PC-9 (cell line): ENCODE measurements at regions not wholly inside any gene's neighbourhood (a gene's known extent, or its start where the extent isn't known, plus 50 kb on each side); places are given as distances from the start of the nearest gene placed in this dataset.
"Not testable (repeated sequence)": the region's sequence is repeated elsewhere in the genome, so short reads cannot be mapped to it uniquely, and the experiment has no call there.

Experiments
- BruUV-seq: library from RNA; stranded (reverse); fragments of 400-500 nt; replicated peaks from 2 replicates; lab custom pipeline; 2021; lab: Mats Ljungman, UMichigan
- CTCF ChIA-PET: fragments of 300-600 bp; sonication (Branson Sonifier 250); formaldehyde crosslinking; loops from one replicate; lab custom pipeline; 2022; ENCODE audit warnings: antibody characterized with exemption; lab: Charles Lee
- POLR2A ChIA-PET: fragments of 300-600 bp; sonication (Branson Sonifier 250); formaldehyde crosslinking; loops from one replicate; lab custom pipeline; 2022; ENCODE audit warnings: antibody characterized with exemption; ENCODE audit not compliant: unreplicated experiment; lab: Charles Lee
- DNase-seq, 2 experiments: peaks; one replicate each; pipeline versions ENCODE4 v3.0.0 to v3.0.0-alpha.2; 2015 to 2022; ENCODE audit warnings: mixed read lengths in 1 of 2
- H2AFZ ChIP-seq: fragments of 200-600 bp; sonication (generic); 2 replicates; pipeline ENCODE4 v1.8.1; 2017; ENCODE audit warnings: antibody characterized with exemption
- H3F3A ChIP-seq: fragments of 200-600 bp; sonication (generic); 2 replicates; pipeline ENCODE4 v1.8.1; 2017; ENCODE audit warnings: antibody characterized with exemption, mild to moderate bottlenecking, low read depth; ENCODE audit not compliant: insufficient read depth
- H3K27ac ChIP-seq: fragments of 200-600 bp; sonication (generic); 2 replicates; pipeline ENCODE4 v1.6.1; 2016; ENCODE audit warnings: mixed run types
- H3K27me3 ChIP-seq: fragments of 200-600 bp; sonication (generic); 2 replicates; pipeline ENCODE4 v1.6.1; 2016; ENCODE audit warnings: low read depth, mixed run types; ENCODE audit not compliant: insufficient read depth
- H3K36me3 ChIP-seq: fragments of 200-600 bp; sonication (generic); 2 replicates; pipeline ENCODE4 v1.6.1; 2016; ENCODE audit warnings: low read depth, mixed run types
- H3K4me1 ChIP-seq: fragments of 200-600 bp; sonication (generic); replicated peaks from 2 replicates; pipeline ENCODE4 v1.6.1; 2016; ENCODE audit warnings: mixed run types; ENCODE audit not compliant: insufficient read depth
- H3K4me2 ChIP-seq: fragments of 200-600 bp; sonication (generic); 2 replicates; pipeline ENCODE4 v1.6.1; 2017; ENCODE audit warnings: mixed run types
- H3K4me3 ChIP-seq: fragments of 200-600 bp; sonication (generic); 2 replicates; pipeline ENCODE4 v1.6.1; 2016; ENCODE audit warnings: mixed run types
- H3K79me2 ChIP-seq: fragments of 200-600 bp; sonication (generic); 2 replicates; pipeline ENCODE4 v1.6.1; 2017; ENCODE audit warnings: low read depth, mixed run types
- H3K9me2 ChIP-seq: fragments of 200-600 bp; sonication (generic); 2 replicates; pipeline ENCODE4 v1.8.1; 2017; ENCODE audit warnings: mild to moderate bottlenecking; ENCODE audit not compliant: insufficient read depth
- H3K9me3 ChIP-seq: fragments of 200-600 bp; sonication (generic); 2 replicates; pipeline ENCODE4 v1.8.1; 2016; ENCODE audit warnings: low read depth; ENCODE audit not compliant: insufficient read depth
- H4K20me1 ChIP-seq: fragments of 200-600 bp; sonication (generic); 2 replicates; pipeline ENCODE4 v1.8.1; 2017; ENCODE audit not compliant: insufficient read depth
- CTCF ChIP-seq: fragments of 200-600 bp; sonication (generic); conservative IDR thresholded peaks from 2 replicates; pipeline ENCODE4 v1.6.1; 2017; ENCODE audit warnings: mixed run types, antibody characterized with exemption, mild to moderate bottlenecking, moderate library complexity
- EZH2 ChIP-seq: fragments of 200-600 bp; sonication (generic); IDR thresholded peaks from 2 replicates; pipeline ENCODE4 v1.8.0; 2017; ENCODE audit warnings: antibody characterized with exemption, low read depth
- intact Hi-C: fragments of 100-400 bp; cut with micrococcal nuclease; formaldehyde crosslinking; loops from one replicate; pipeline ENCODE4 v1.10.0; 2022; ENCODE audit not compliant: unreplicated experiment

- Histone ChIP-seq H3K9me2 (no peaks in the 10 kb centered on the region), H3K36me3 (no peaks in the 10 kb centered on the region), H3K9me3 (no peaks in the 10 kb centered on the region), H3K27me3 (no peaks in the 10 kb centered on the region), H3F3A (no peaks in the 10 kb centered on the region), H3K27ac (no peak overlapping the region), H3K79me2 (no peaks in the 10 kb centered on the region), H4K20me1 (no peaks in the 10 kb centered on the region), H2AFZ (no peak overlapping the region), H3K4me3 (no peak overlapping the region), H3K4me2 (no peak overlapping the region), H3K4me1 (no peaks in the 10 kb centered on the region)
- POLR2A ChIA-PET = no interaction called here
- BruUV-seq = no TSS peak
- intact Hi-C loops = no loop called here
- DNase-seq = no peak
- CTCF ChIA-PET = no interaction called here
- TF ChIP-seq CTCF (no peak), EZH2 (no peak)
Measured at GRCh38 chr14:106067935-106068334, 541.6 kb downstream of the TMEM121 start.

GRCh38 chr14:106069804-106070625, 543.6 kb downstream of the TMEM121 start:
- TF ChIP-seq CTCF (no peak), EZH2 (no peak)
- no peaks in the 10 kb centered on the region for H3K36me3 ChIP-seq
- no peak for DNase-seq
- ChIA-PET POLR2A (no interaction called here), CTCF (no interaction called here)
- H3K4me2 ChIP-seq = no peak overlapping the region
- H3K27ac ChIP-seq = no peak overlapping the region
- no peaks in the 10 kb centered on the region for H4K20me1 ChIP-seq
- H3K79me2 ChIP-seq = no peaks in the 10 kb centered on the region
- no peaks in the 10 kb centered on the region for H3K9me3 ChIP-seq
- H3F3A ChIP-seq = no peaks in the 10 kb centered on the region
- no peak overlapping the region for H3K4me3 ChIP-seq
- BruUV-seq = no TSS peak
- intact Hi-C loops = no loop called here
- no peaks in the 10 kb centered on the region for H3K4me1 ChIP-seq
- H3K9me2 ChIP-seq = no peaks in the 10 kb centered on the region
- H3K27me3 ChIP-seq = no peaks in the 10 kb centered on the region
- no peak overlapping the region for H2AFZ ChIP-seq

- H3K27me3 ChIP-seq = no peaks in the 10 kb centered on the region
- no peak overlapping the region for H3K27ac ChIP-seq
- intact Hi-C loops = no loop called here
- BruUV-seq = no TSS peak
- DNase-seq = no peak
- H3F3A ChIP-seq = no peaks in the 10 kb centered on the region
- H3K4me2 ChIP-seq = no peak overlapping the region
- no peaks in the 10 kb centered on the region for H3K9me3 ChIP-seq
- H3K79me2 ChIP-seq = no peaks in the 10 kb centered on the region
- no peak overlapping the region for H2AFZ ChIP-seq
- ChIA-PET POLR2A (no interaction called here), CTCF (no interaction called here)
- no peaks in the 10 kb centered on the region for H3K4me1 ChIP-seq
- no peaks in the 10 kb centered on the region for H4K20me1 ChIP-seq
- TF ChIP-seq CTCF (peak; percentile 43; the same call in 1 of the 2 replicates), EZH2 (no peak)
- no peak overlapping the region for H3K4me3 ChIP-seq
- no peaks in the 10 kb centered on the region for H3K36me3 ChIP-seq
- no peaks in the 10 kb centered on the region for H3K9me2 ChIP-seq
Measured at GRCh38 chr14:106080922-106081321, 554.5 kb downstream of the TMEM121 start.

- POLR2A ChIA-PET, H3F3A ChIP-seq, H3K4me2 ChIP-seq: not testable (repeated sequence)
Measured at GRCh38 chr14:106081721-106082120, 555.3 kb downstream of the TMEM121 start.

More at GRCh38 chr14:106081721-106082120, 555.3 kb downstream of the TMEM121 start:
- H3K27ac ChIP-seq, H3K27me3 ChIP-seq, H2AFZ ChIP-seq, intact Hi-C loops, DNase-seq, H3K4me3 ChIP-seq, H3K9me2 ChIP-seq, H3K4me1 ChIP-seq, H3K9me3 ChIP-seq, CTCF ChIA-PET, H4K20me1 ChIP-seq, BruUV-seq, H3K36me3 ChIP-seq, H3K79me2 ChIP-seq: not testable (repeated sequence)
